Prostate gland (tissue), 2 donors: ENCODE measurements at regions not wholly inside any gene's neighbourhood (a gene's known extent, or its start where the extent isn't known, plus 50 kb on each side); places are given as distances from the start of the nearest gene placed in this dataset.

Experiments used
- DNase-seq: peaks from one replicate; pipeline ENCODE4 v3.0.0-alpha.2; 2019; ENCODE audit warnings: low spot score
- H3K27ac ChIP-seq, 2 donors: fragments of 200-600 bp; sonication (generic); 2 replicates each; pipeline ENCODE4 v1.5.1; 2017 to 2019
- H3K27me3 ChIP-seq: fragments of 200-600 bp; sonication (generic); replicated peaks from 2 replicates; pipeline ENCODE4 v1.5.1; 2019; ENCODE audit not compliant: insufficient read depth
- H3K36me3 ChIP-seq, 2 donors: fragments of 200-600 bp; sonication (generic); 1 replicate in 1 of 2; 2 replicates in 1 of 2; pipeline versions ENCODE4 v1.5.1 to v1.8.1; 2017 to 2019
- H3K4me1 ChIP-seq: fragments of 200-600 bp; sonication (generic); replicated peaks from 2 replicates; pipeline ENCODE4 v1.5.1; 2019
- H3K4me3 ChIP-seq, 2 donors: fragments of 200-600 bp; sonication (generic); 2 replicates each; pipeline ENCODE4 v1.5.1; 2017 to 2019
- H3K9me3 ChIP-seq: fragments of 200-600 bp; sonication (generic); 2 replicates; pipeline ENCODE4 v1.5.1; 2017
- CTCF ChIP-seq, 4 experiments: fragments of 200-600 bp in 2 of 4; fragments of 450-650 bp in 2 of 4; sonication (generic) in 2 of 4; IDR thresholded peaks; 1 replicate in 3 of 4; 2 replicates in 1 of 4; pipeline ENCODE4 v1.5.1; 2016 to 2019; ENCODE audit warnings: antibody characterized with exemption in 4 of 4, mild to moderate bottlenecking in 2 of 4, moderate library complexity in 2 of 4
- POLR2A ChIP-seq: fragments of 450-650 bp; IDR thresholded peaks from one replicate; pipeline ENCODE4 v1.6.1; 2016; ENCODE audit warnings: antibody characterized with exemption, mild to moderate bottlenecking
- POLR2AphosphoS5 ChIP-seq: sonication (generic); formaldehyde crosslinking; IDR thresholded peaks from one replicate; pipeline ENCODE4 v1.6.1; 2017; ENCODE audit warnings: antibody characterized with exemption
- WGBS: methylation state at CpG from one replicate; pipeline ENCODE4 v1.1.5; 2018; 5-methylcytosine and 5-hydroxymethylcytosine counted together
- intact Hi-C: fragments of 100-400 bp; cut with DNase I; formaldehyde crosslinking; loops from one replicate; pipeline ENCODE4 v1.14.2; 2022

DNA sequence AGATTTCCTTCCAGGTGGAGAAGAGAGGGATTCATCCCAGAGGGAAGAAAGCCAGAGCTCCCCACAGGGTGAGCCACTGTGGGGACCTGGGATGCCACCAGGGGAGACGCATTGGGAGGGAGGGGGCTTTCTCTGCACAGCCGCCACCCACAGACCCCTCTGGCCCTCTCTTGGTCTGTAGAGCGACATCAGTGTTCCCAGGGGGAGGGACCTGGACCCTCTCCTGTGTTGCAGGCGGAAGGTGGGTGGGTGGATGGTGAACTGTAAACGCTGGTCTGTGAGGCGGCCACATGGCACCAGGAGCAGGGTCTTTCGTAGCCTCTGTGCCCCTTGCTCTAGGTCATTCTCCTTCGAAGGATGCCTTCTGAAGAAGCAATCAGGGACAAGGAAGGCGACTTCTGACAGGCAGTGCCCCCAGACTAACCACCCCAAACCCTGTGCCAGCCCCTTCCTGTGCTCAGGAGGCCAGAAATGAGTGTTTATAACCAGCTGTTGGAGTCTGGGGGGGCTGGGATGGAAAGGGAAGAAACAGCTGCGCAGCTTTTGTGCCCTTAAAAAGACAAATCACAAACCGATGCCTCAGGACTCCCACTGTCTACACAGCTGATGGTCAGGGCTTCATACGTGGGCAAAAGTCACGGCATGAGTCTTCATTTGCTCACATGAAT is 121.4 kb upstream of the ZBTB40 start:
- no peak for TF ChIP-seq POLR2AphosphoS5
- TF ChIP-seq CTCF (IDR thresholded peaks at IDR 0.05): no peak
- no peak for TF ChIP-seq POLR2A
- no peak overlapping the region for H3K4me3 ChIP-seq
- H3K27ac ChIP-seq: no peak overlapping the region
- 80% methylated on average over 13 of the region's 13 CpGs for WGBS
- no peak for DNase-seq
- H3K27me3 ChIP-seq: no peaks in the 10 kb centered on the region
- no peaks in the 10 kb centered on the region for H3K4me1 ChIP-seq
- no peaks in the 10 kb centered on the region for H3K9me3 ChIP-seq
- intact Hi-C loops: no loop called here
- no peaks in the 10 kb centered on the region for H3K36me3 ChIP-seq

GRCh38 chr1:22330760-22331119 is 120.9 kb upstream of the ZBTB40 start:
- no peaks in the 10 kb centered on the region for H3K9me3 ChIP-seq
- no peaks in the 10 kb centered on the region for H3K36me3 ChIP-seq
- no peak overlapping the region for H3K27ac ChIP-seq
- TF ChIP-seq CTCF (IDR thresholded peaks at IDR 0.05) (no peak), POLR2AphosphoS5 (no peak), POLR2A (no peak)
- 95% methylated on average over 1 of the region's 1 CpG for WGBS
- no peaks in the 10 kb centered on the region for H3K27me3 ChIP-seq
- intact Hi-C loops: no loop called here
- no peak overlapping the region for H3K4me3 ChIP-seq
- no peaks in the 10 kb centered on the region for H3K4me1 ChIP-seq
- no peak for DNase-seq

DNA sequence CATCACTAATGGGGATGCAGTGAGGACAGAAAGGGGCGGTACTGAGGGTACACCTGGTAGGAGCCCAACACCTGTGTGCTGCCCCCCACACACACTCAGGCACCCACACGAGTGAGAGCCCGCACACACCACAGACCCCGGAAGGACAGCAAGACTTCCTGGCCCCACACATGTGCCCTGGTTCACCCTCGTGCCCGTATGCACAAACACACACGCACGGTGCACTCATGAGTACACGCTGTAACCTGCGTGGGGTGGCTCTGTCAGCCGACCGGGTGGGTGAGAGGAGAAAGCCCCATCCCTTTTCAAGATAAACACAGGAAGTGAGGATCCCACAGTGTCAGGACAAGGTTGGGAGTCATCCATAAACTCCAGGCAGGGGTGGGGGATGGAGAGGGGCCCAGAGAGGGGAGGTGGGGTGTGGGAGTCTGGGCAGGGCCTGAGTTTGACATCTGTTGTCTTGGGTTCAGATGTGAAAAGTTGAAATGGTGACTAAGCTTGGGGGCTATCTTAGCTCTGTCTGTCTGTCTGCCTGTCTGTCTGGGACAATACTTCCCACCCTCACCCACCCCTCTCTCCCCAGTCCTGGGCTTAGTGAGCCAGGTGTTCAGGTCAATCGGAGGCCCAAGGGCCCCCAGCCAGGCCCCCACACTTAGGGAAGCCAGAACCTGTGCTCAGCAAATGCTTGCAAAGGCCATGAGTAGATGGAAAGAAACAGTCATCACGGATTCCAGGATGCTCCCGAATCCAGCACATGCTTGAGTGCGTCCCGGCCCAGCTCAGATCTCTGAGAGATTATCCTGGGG is 119.8 kb upstream of the ZBTB40 start:
- TF ChIP-seq CTCF (IDR thresholded peaks at IDR 0.05): no peak
- TF ChIP-seq POLR2A: no peak
- TF ChIP-seq POLR2AphosphoS5: no peak
- H3K27ac ChIP-seq: no peak overlapping the region
- DNase-seq: no peak
- no peaks in the 10 kb centered on the region for H3K36me3 ChIP-seq
- H3K4me3 ChIP-seq: no peak overlapping the region
- WGBS: 56% methylated on average over 17 of the region's 17 CpGs
- H3K9me3 ChIP-seq: no peaks in the 10 kb centered on the region
- H3K4me1 ChIP-seq: no peaks in the 10 kb centered on the region
- no peaks in the 10 kb centered on the region for H3K27me3 ChIP-seq
- intact Hi-C loops: no loop called here

DNA sequence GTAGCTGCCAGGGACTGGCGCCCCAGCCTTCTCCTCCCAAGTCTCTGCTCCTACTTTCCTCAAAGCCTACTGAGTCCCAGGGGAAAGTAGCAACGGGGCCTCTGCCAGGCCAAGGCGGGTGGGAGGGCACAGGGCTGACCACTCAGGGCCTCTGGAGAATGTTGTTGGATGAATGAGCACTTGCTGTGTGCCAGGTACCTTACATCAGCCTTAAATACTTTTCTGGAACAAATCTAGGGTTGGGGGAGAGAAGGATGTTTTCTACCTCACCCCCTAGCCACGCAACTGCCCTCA is 119.3 kb upstream of the ZBTB40 start:
- no peaks in the 10 kb centered on the region for H3K36me3 ChIP-seq
- no peak for DNase-seq
- no peak overlapping the region for H3K27ac ChIP-seq
- H3K4me3 ChIP-seq: no peak overlapping the region
- H3K4me1 ChIP-seq: no peaks in the 10 kb centered on the region
- H3K27me3 ChIP-seq: no peaks in the 10 kb centered on the region
- WGBS: 80% methylated on average over 4 of the region's 4 CpGs
- H3K9me3 ChIP-seq: no peaks in the 10 kb centered on the region
- TF ChIP-seq CTCF (IDR thresholded peaks at IDR 0.05) (no peak), POLR2A (no peak), POLR2AphosphoS5 (no peak)
- intact Hi-C loops: no loop called here
